ENCODE measurements at regions not wholly inside any gene's neighbourhood (a gene's known extent, or its start where the extent isn't known, plus 50 kb on each side); places are given as distances from the start of the nearest gene placed in this dataset.

- TF ChIP-seq KDM2A (CRISPR knock-in tag; IDR thresholded peaks at IDR 0.05; ENCODE audit: borderline replicate concordance, low read depth), result no peak
- no peak for TF ChIP-seq RCOR2 (CRISPR knock-in tag; IDR thresholded peaks at IDR 0.05)
- TF ChIP-seq CBX1 (IDR thresholded peaks at IDR 0.05; ENCODE audit: low read depth), result no peak
- no peak for TF ChIP-seq GTF2F1 (IDR thresholded peaks at IDR 0.05; ENCODE audit: low read length)
- TF ChIP-seq KLF6 (CRISPR knock-in tag; IDR thresholded peaks at IDR 0.05), result no peak
- TF ChIP-seq, protein P1, sequence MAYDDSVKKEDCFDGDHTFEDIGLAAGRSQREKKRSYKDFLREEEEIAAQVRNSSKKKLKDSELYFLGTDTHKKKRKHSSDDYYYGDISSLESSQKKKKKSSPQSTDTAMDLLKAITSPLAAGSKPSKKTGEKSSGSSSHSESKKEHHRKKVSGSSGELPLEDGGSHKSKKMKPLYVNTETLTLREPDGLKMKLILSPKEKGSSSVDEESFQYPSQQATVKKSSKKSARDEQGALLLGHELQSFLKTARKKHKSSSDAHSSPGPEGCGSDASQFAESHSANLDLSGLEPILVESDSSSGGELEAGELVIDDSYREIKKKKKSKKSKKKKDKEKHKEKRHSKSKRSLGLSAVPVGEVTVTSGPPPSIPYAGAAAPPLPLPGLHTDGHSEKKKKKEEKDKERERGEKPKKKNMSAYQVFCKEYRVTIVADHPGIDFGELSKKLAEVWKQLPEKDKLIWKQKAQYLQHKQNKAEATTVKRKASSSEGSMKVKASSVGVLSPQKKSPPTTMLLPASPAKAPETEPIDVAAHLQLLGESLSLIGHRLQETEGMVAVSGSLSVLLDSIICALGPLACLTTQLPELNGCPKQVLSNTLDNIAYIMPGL (CRISPR knock-in tag; IDR thresholded peaks at IDR 0.05; ENCODE audit: borderline replicate concordance in 1 of 2, low read depth in 1 of 2), result no peak
- TF ChIP-seq FOSL2 (CRISPR knock-in tag; IDR thresholded peaks at IDR 0.05), result peak; percentile 57
- TF ChIP-seq ZNF33A (CRISPR knock-in tag; IDR thresholded peaks at IDR 0.05; ENCODE audit: borderline replicate concordance), result no peak
These were observed 247.6 kb downstream of the RPAP3 start (continued) for GRCh38 chr12:47458279-47458678.

GRCh38 chr12:47449797-47450196 is 256.0 kb downstream of the RPAP3 start:
- no peak for ATAC-seq
- Histone ChIP-seq H3K9ac (ENCODE audit: insufficient read depth, low read depth, low read length) (no peak overlapping the region), H3K79me2 (ENCODE audit: insufficient read depth, low read length) (no peaks in the 10 kb centered on the region), H3K9me3 (ENCODE audit: low read length) (no peaks in the 10 kb centered on the region), H4K20me1 (ENCODE audit: insufficient read depth, low read length) (no peaks in the 10 kb centered on the region), H3K36me3 (replicated peaks in 1 of 2; ENCODE audit: control insufficient read depth in 1 of 2, insufficient read depth in 2 of 2, low read length in 2 of 2) (no peaks in the 10 kb centered on the region), H2AFZ (ENCODE audit: low read length) (no peak overlapping the region), H3K4me1 (ENCODE audit: insufficient read depth, low read length) (no peaks in the 10 kb centered on the region), H3K4me2 (ENCODE audit: low read depth, low read length) (no peak overlapping the region), H3K27ac (ENCODE audit: extremely low read length, insufficient read depth, low read length) (no peak overlapping the region), H3K27me3 (ENCODE audit: control insufficient read depth in 1 of 2, insufficient read depth in 2 of 2, low read length in 2 of 2) (no peaks in the 10 kb centered on the region), H3K4me3 (replicated peaks in 1 of 3; ENCODE audit: insufficient read depth in 1 of 3, low read depth in 2 of 3, low read length in 3 of 3) (no peak overlapping the region)
- intact Hi-C loops (cut with micrococcal nuclease; ENCODE audit: unreplicated experiment) (no loop called here), in situ Hi-C loops (cut with HindIII; ENCODE audit: extremely low pct_ligation_motif_present, low pct_unique_long_range_greater_than_20kb) (no loop called here)
- DNase-seq (ENCODE audit: low spot score), result no peak
- ChIA-PET CTCF (ENCODE audit: low intra/inter-chr PET ratio, low total read pairs) (no interaction called here), POLR2A (no interaction called here)
- no TSS peak for BruUV-seq (replicated peaks)
- WGBS (ENCODE audit: low lambda C conversion rate), result 0% methylated on average over 1 of the region's 1 CpG
- no peak for FAIRE-seq
- TF ChIP-seq ARID4A (CRISPR knock-in tag; IDR thresholded peaks at IDR 0.05; ENCODE audit: borderline replicate concordance) (no peak), HES4 (CRISPR knock-in tag; IDR thresholded peaks at IDR 0.05; ENCODE audit: borderline replicate concordance) (no peak), SALL2 (CRISPR knock-in tag; IDR thresholded peaks at IDR 0.05) (no peak), DMTF1 (CRISPR knock-in tag; IDR thresholded peaks at IDR 0.05) (no peak), NFYC (CRISPR knock-in tag; IDR thresholded peaks at IDR 0.05) (no peak), SP140L (CRISPR knock-in tag; IDR thresholded peaks at IDR 0.05; ENCODE audit: borderline replicate concordance) (no peak), CHD4 (IDR thresholded peaks at IDR 0.05; ENCODE audit: borderline replicate concordance, low read length) (no peak), SP4 (CRISPR knock-in tag; IDR thresholded peaks at IDR 0.05) (no peak), ZNF546 (CRISPR knock-in tag; conservative IDR thresholded peaks at IDR 0.05) (no peak), SOX5 (CRISPR knock-in tag; IDR thresholded peaks at IDR 0.05; ENCODE audit: borderline replicate concordance) (no peak)

All from HepG2 (cell line).